Breast epithelium (tissue), 3 donors: ENCODE measurements at regions not wholly inside any gene's neighbourhood (a gene's known extent, or its start where the extent isn't known, plus 50 kb on each side); places are given as distances from the start of the nearest gene placed in this dataset.

Source experiments
- CTCF ChIP-seq, 3 donors: fragments of 450-650 bp; IDR thresholded peaks; one replicate each; pipeline ENCODE4 v1.5.1; 2016 to 2017; ENCODE audit warnings: antibody characterized with exemption in 3 of 3, mild to moderate bottlenecking in 3 of 3, moderate library complexity in 3 of 3
- POLR2AphosphoS5 ChIP-seq, 3 donors: sonication (generic); formaldehyde crosslinking; IDR thresholded peaks; one replicate each; pipeline ENCODE4 v1.6.1; 2017; ENCODE audit warnings: antibody characterized with exemption in 3 of 3

- TF ChIP-seq CTCF (IDR thresholded peaks at IDR 0.05) (no peak), POLR2AphosphoS5 (IDR thresholded peaks at IDR 0.05) (no peak)
Observed at GRCh38 chr5:123721675-123722276, 209.8 kb downstream of the CSNK1G3 start.
